ENCODE measurements at regions not wholly inside any gene's neighbourhood (a gene's known extent, or its start where the extent isn't known, plus 50 kb on each side); places are given as distances from the start of the nearest gene placed in this dataset.

DNA sequence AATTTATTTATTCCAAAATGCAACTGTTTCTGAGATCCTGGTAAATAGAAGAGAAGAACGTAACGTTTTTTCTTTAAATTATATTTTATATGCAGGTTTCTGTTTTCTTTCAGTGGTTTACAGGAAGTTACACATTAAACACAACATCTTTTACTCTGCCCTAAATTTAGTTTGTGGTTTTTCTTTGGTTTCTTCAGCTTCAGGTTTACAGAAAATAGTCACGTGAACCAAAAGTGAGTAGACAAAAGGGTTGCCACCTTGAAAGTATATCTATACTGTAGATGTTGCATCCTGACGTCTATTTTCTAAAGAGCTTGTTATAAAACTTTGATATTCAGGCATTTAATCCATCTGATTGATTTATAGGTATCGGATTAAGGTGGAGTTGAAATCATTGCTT is 1236.6 kb downstream of the MAT2B start:
- intact Hi-C loops (cut with micrococcal nuclease): no loop called here
- H3K4me1 ChIP-seq (ENCODE audit: control insufficient read depth, extremely low read depth, insufficient read depth, low read length): no peaks in the 10 kb centered on the region
- H3K36me3 ChIP-seq (ENCODE audit: control insufficient read depth in 2 of 2, extremely low read depth in 1 of 2, insufficient read depth in 2 of 2, low read length in 2 of 2): no peaks in the 10 kb centered on the region
- H3K9ac ChIP-seq (replicated peaks; ENCODE audit: extremely low read depth, insufficient read depth, low read length): no peak overlapping the region
- H2AFZ ChIP-seq (ENCODE audit: low read depth, low read length): no peak overlapping the region
- no peaks in the 10 kb centered on the region for H3K9me3 ChIP-seq (replicated peaks; ENCODE audit: control insufficient read depth, insufficient read depth, low read length)
- H4K20me1 ChIP-seq (replicated peaks; ENCODE audit: control insufficient read depth, extremely low read depth, insufficient read depth, low read length): no peaks in the 10 kb centered on the region
- ChIA-PET CTCF (no interaction called here), POLR2A (no interaction called here)
- dilution Hi-C loops (cut with MboI; ENCODE audit: extremely low pct_ligation_motif_present, low sequenced_read_pairs): no loop called here
- no TSS peak for BruUV-seq (replicated peaks)
- H3K4me2 ChIP-seq (ENCODE audit: insufficient read depth, low read length): no peak overlapping the region
- no peaks in the 10 kb centered on the region for H3K79me2 ChIP-seq (ENCODE audit: control insufficient read depth, insufficient read depth, low read length)
- no peaks in the 10 kb centered on the region for H3K27me3 ChIP-seq (ENCODE audit: control insufficient read depth in 2 of 2, insufficient read depth in 2 of 2, low read length in 2 of 2)
- DNase-seq (ENCODE audit: low read depth, low spot score) (no peak), FAIRE-seq (no peak)
- no peaks in the 10 kb centered on the region for H3K9me1 ChIP-seq (replicated peaks; ENCODE audit: control insufficient read depth, extremely low read depth, insufficient read depth, low read length)
- TF ChIP-seq POLR2AphosphoS5 (IDR thresholded peaks at IDR 0.05; ENCODE audit: insufficient read depth, low read depth, low read length): no peak
- TF ChIP-seq FOS (IDR thresholded peaks at IDR 0.05; ENCODE audit: borderline replicate concordance, insufficient read depth, low read length): no peak
- TF ChIP-seq EZH2 (IDR thresholded peaks at IDR 0.05; ENCODE audit: borderline replicate concordance, low read depth, low read length, severe bottlenecking): no peak
- TF ChIP-seq GATA2 (IDR thresholded peaks at IDR 0.05; ENCODE audit: insufficient read depth, insufficient read length, low read depth, low read length): no peak
- no peak for TF ChIP-seq POLR2A (IDR thresholded peaks at IDR 0.05; ENCODE audit: low read depth, low read length)
- TF ChIP-seq MYC (IDR thresholded peaks at IDR 0.05; ENCODE audit: low read depth, low read length): no peak
- TF ChIP-seq, protein P1, sequence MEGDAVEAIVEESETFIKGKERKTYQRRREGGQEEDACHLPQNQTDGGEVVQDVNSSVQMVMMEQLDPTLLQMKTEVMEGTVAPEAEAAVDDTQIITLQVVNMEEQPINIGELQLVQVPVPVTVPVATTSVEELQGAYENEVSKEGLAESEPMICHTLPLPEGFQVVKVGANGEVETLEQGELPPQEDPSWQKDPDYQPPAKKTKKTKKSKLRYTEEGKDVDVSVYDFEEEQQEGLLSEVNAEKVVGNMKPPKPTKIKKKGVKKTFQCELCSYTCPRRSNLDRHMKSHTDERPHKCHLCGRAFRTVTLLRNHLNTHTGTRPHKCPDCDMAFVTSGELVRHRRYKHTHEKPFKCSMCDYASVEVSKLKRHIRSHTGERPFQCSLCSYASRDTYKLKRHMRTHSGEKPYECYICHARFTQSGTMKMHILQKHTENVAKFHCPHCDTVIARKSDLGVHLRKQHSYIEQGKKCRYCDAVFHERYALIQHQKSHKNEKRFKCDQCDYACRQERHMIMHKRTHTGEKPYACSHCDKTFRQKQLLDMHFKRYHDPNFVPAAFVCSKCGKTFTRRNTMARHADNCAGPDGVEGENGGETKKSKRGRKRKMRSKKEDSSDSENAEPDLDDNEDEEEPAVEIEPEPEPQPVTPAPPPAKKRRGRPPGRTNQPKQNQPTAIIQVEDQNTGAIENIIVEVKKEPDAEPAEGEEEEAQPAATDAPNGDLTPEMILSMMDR (IDR thresholded peaks at IDR 0.05; ENCODE audit: extremely low read depth in 1 of 2, insufficient read depth in 1 of 2, low read depth in 1 of 2, low read length in 2 of 2): no peak
- TF ChIP-seq JUN (IDR thresholded peaks at IDR 0.05; ENCODE audit: borderline replicate concordance, insufficient read depth, insufficient read length, low read depth): no peak
- TF ChIP-seq MAX (IDR thresholded peaks at IDR 0.05; ENCODE audit: insufficient read depth, insufficient read length): no peak
- no peak overlapping the region for H3K4me3 ChIP-seq (replicated peaks in 1 of 3; ENCODE audit: insufficient read depth in 1 of 3, low read depth in 1 of 3, low read length in 3 of 3)
- H3K27ac ChIP-seq (ENCODE audit: insufficient read depth, low read depth, low read length): no peak overlapping the region

All from endothelial cell of umbilical vein (primary cell).